Left lung (tissue), 4 donors: ENCODE measurements at regions not wholly inside any gene's neighbourhood (a gene's known extent, or its start where the extent isn't known, plus 50 kb on each side); places are given as distances from the start of the nearest gene placed in this dataset.

Experiments
- ATAC-seq: fragments of 200-7000 bp; cut with Tn5 transposase; one replicate; pipeline ENCODE4 v1.9.1; 2020; ENCODE audit warnings: moderate library complexity
- DNase-seq, 4 donors: peaks; one replicate each; pipeline ENCODE4 v3.0.0-alpha.2; 2013 to 2020
- H3K27ac ChIP-seq, 2 donors: fragments of 200-600 bp; sonication (generic) in 1 of 2; one replicate each; pipeline versions ENCODE4 v1.5.0 to v1.8.0; 2020 to 2021
- H3K27me3 ChIP-seq, 2 donors: fragments of 200-600 bp; sonication (generic) in 1 of 2; one replicate each; pipeline versions ENCODE4 v1.5.0 to v1.8.0; 2020 to 2021
- H3K36me3 ChIP-seq, 2 donors: fragments of 200-600 bp; sonication (generic) in 1 of 2; one replicate each; pipeline versions ENCODE4 v1.5.0 to v1.8.0; 2020 to 2021
- H3K4me1 ChIP-seq, 2 donors: fragments of 200-600 bp; one replicate each; pipeline ENCODE4 v1.8.0; 2021
- H3K4me3 ChIP-seq, 2 donors: fragments of 200-600 bp; sonication (generic) in 1 of 2; one replicate each; pipeline versions ENCODE4 v1.5.0 to v1.8.0; 2020 to 2021; ENCODE audit warnings: mild to moderate bottlenecking in 1 of 2
- H3K9me3 ChIP-seq, 2 donors: fragments of 200-600 bp; sonication (generic) in 1 of 2; one replicate each; pipeline versions ENCODE4 v1.5.0 to v1.8.0; 2020 to 2021
- CTCF ChIP-seq, 2 donors: fragments of 200-600 bp; sonication (generic) in 1 of 2; IDR thresholded peaks; one replicate each; pipeline versions ENCODE4 v1.5.0 to v1.8.0; 2021; ENCODE audit warnings: antibody characterized with exemption in 2 of 2
- intact Hi-C, 2 donors: fragments of 100-400 bp; cut with DNase I; formaldehyde crosslinking; loops; one replicate each; pipeline versions ENCODE4 v1.11.2 to v1.14.2; 2022
- donor health status: DM: no; HTN: yes; CAD: no.
- donor health status: DM: no; HTN: no; CAD: no.

DNA sequence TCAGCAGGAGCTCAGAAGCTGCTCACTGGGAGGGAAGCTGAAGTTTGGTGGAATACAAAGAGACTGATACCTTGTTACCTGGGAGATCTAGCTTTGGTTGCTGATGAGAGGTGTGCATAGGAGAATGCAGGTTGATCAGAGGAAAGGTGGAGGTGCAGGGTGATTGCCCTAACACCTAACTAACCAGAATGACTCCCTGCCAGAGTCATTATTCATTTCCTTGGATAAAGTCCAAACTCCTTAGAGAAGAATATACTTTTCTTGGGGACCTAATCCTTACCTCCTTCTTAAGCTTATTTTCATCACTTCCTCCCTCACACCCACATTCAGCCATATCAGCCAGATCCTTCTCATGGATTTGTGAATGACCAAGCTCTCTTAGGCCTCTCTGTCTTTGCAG is 814.2 kb upstream of the TENM4 start:
- H3K36me3 ChIP-seq: no peaks in the 10 kb centered on the region
- DNase-seq (no peak), ATAC-seq (no peak)
- H3K4me3 ChIP-seq: no peak overlapping the region
- no peaks in the 10 kb centered on the region for H3K27me3 ChIP-seq
- no peak overlapping the region for H3K27ac ChIP-seq
- no peaks in the 10 kb centered on the region for H3K9me3 ChIP-seq
- intact Hi-C loops: no loop called here
- no peak for TF ChIP-seq CTCF (IDR thresholded peaks at IDR 0.05)
- no peaks in the 10 kb centered on the region for H3K4me1 ChIP-seq

GRCh38 chr11:80241766-80242165 is 800.9 kb upstream of the TENM4 start:
- TF ChIP-seq CTCF (IDR thresholded peaks at IDR 0.05): no peak
- H3K36me3 ChIP-seq: no peaks in the 10 kb centered on the region
- peaks cover 0 to 20% of the 10 kb centered on the region in 2 donors for H3K9me3 ChIP-seq
- H3K4me1 ChIP-seq: no peaks in the 10 kb centered on the region
- no peak for ATAC-seq
- no peak overlapping the region for H3K4me3 ChIP-seq
- DNase-seq: no peak
- no peaks in the 10 kb centered on the region for H3K27me3 ChIP-seq
- no peak overlapping the region for H3K27ac ChIP-seq
- intact Hi-C loops: no loop called here

DNA sequence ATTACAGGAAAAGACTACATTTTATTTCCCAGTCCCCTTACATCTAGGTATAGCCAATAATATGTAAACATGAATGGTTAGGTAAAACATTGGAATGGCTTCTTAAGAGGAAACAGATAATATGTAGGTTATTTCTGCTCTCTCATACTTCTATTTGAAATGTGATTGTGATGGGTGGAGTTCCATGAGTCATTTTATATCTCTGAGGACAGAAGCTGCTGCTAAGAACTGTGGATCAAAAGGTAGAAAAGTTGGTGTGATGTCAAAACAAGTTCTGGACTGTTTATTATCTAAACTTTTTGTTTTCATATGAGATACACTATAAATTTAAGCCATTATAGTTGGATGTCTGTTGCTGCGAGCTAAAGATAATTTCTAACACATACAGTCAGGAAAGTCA is 799.4 kb upstream of the TENM4 start:
- Histone ChIP-seq H3K9me3 (peaks cover 0 to 24% of the 10 kb centered on the region in 2 donors), H3K27me3 (no peaks in the 10 kb centered on the region), H3K4me1 (no peaks in the 10 kb centered on the region), H3K27ac (no peak overlapping the region), H3K36me3 (no peaks in the 10 kb centered on the region), H3K4me3 (no peak overlapping the region)
- no peak for TF ChIP-seq CTCF (IDR thresholded peaks at IDR 0.05)
- no peak for ATAC-seq
- no peak for DNase-seq
- intact Hi-C loops: no loop called here

DNA sequence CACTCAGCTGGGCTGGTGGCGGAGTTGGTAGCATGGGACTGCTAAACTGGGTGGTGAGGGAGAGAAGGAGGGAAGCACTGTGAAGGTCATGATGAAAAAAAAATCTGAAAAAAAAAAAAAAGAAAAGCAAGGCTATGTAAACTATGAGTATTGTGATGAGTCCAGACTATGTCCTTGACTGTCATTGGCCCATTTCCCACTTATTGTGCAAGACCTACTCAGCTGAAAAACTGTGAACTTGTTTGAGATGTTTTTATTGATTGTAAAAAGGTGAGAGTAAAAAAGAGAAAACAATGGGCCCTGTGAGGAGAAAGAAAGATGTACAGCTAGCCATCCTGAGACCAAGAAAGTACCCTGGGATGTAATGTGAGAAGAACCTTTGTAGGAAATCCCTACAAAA is 798.4 kb upstream of the TENM4 start:
- DNase-seq: no peak
- no peak for ATAC-seq
- Histone ChIP-seq H3K27ac (no peak overlapping the region), H3K9me3 (peaks cover 0 to 27% of the 10 kb centered on the region in 2 donors), H3K4me1 (no peaks in the 10 kb centered on the region), H3K27me3 (no peaks in the 10 kb centered on the region), H3K36me3 (no peaks in the 10 kb centered on the region), H3K4me3 (no peak overlapping the region)
- intact Hi-C loops: no loop called here
- TF ChIP-seq CTCF (IDR thresholded peaks at IDR 0.05): no peak

GRCh38 chr11:80227915-80228314 is 787.1 kb upstream of the TENM4 start:
- no peaks in the 10 kb centered on the region for H3K27me3 ChIP-seq
- DNase-seq (no peak), ATAC-seq (no peak)
- no peak overlapping the region for H3K27ac ChIP-seq
- peaks cover 0 to 44% of the 10 kb centered on the region in 2 donors for H3K9me3 ChIP-seq
- no peak for TF ChIP-seq CTCF (IDR thresholded peaks at IDR 0.05)
- H3K4me1 ChIP-seq: no peaks in the 10 kb centered on the region
- no peak overlapping the region for H3K4me3 ChIP-seq
- H3K36me3 ChIP-seq: no peaks in the 10 kb centered on the region
- intact Hi-C loops: no loop called here
